ENCODE measurements at regions not wholly inside any gene's neighbourhood (a gene's known extent, or its start where the extent isn't known, plus 50 kb on each side); places are given as distances from the start of the nearest gene placed in this dataset.

DNA sequence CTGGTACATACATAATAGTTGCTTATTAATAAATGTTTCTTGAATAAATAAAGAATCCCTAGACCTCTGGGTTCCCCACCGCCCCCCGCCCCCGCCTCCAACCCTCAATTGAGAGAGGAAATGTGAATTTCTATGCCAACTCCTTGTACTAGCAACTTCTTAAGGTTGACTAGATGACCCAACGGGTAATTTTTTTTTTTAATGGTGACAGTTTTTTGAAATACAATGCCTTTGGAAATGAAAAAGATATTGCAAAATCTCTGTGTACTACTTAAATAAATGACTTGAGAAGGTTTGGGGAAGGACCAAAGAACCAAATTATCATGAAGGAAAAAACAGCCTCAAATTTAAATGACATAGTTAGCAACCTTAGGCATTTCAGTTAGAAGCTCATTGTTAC is 640.3 kb downstream of the TBC1D4 start:
- Histone ChIP-seq H3K4me2 (no peak overlapping the region), H3K27ac (ENCODE audit: low read depth) (no peak overlapping the region), H3K9me2 (ENCODE audit: insufficient read depth) (peaks cover 17% of the 10 kb centered on the region; the same call in 1 of the 2 replicates), H3K4me1 (ENCODE audit: insufficient read depth) (no peaks in the 10 kb centered on the region), H3F3A (replicated peaks; ENCODE audit: low read depth) (no peaks in the 10 kb centered on the region), H3K36me3 (ENCODE audit: insufficient read depth) (no peaks in the 10 kb centered on the region), H3K27me3 (ENCODE audit: insufficient read depth) (no peaks in the 10 kb centered on the region), H3K79me2 (replicated peaks; ENCODE audit: insufficient read depth) (no peaks in the 10 kb centered on the region), H4K20me1 (replicated peaks; ENCODE audit: insufficient read depth) (no peaks in the 10 kb centered on the region), H3K4me3 (no peak overlapping the region), H2AFZ (no peak overlapping the region)
- Mint-ChIP-seq H3K4me1 (no peaks in the 10 kb centered on the region), H3K27me3 (ENCODE audit: insufficient read depth, low read depth, poor library complexity) (peaks cover 3% of the 10 kb centered on the region), H3K4me3 (no peak overlapping the region), H3K36me3 (ENCODE audit: low read depth) (no peaks in the 10 kb centered on the region), H3K9me3 (no peaks in the 10 kb centered on the region), H3K27ac (no peak overlapping the region)
- TF ChIP-seq, protein P1, sequence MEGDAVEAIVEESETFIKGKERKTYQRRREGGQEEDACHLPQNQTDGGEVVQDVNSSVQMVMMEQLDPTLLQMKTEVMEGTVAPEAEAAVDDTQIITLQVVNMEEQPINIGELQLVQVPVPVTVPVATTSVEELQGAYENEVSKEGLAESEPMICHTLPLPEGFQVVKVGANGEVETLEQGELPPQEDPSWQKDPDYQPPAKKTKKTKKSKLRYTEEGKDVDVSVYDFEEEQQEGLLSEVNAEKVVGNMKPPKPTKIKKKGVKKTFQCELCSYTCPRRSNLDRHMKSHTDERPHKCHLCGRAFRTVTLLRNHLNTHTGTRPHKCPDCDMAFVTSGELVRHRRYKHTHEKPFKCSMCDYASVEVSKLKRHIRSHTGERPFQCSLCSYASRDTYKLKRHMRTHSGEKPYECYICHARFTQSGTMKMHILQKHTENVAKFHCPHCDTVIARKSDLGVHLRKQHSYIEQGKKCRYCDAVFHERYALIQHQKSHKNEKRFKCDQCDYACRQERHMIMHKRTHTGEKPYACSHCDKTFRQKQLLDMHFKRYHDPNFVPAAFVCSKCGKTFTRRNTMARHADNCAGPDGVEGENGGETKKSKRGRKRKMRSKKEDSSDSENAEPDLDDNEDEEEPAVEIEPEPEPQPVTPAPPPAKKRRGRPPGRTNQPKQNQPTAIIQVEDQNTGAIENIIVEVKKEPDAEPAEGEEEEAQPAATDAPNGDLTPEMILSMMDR (conservative IDR thresholded peaks at IDR 0.05; ENCODE audit: low read depth in 2 of 2): no peak
- TF ChIP-seq, protein P2, sequence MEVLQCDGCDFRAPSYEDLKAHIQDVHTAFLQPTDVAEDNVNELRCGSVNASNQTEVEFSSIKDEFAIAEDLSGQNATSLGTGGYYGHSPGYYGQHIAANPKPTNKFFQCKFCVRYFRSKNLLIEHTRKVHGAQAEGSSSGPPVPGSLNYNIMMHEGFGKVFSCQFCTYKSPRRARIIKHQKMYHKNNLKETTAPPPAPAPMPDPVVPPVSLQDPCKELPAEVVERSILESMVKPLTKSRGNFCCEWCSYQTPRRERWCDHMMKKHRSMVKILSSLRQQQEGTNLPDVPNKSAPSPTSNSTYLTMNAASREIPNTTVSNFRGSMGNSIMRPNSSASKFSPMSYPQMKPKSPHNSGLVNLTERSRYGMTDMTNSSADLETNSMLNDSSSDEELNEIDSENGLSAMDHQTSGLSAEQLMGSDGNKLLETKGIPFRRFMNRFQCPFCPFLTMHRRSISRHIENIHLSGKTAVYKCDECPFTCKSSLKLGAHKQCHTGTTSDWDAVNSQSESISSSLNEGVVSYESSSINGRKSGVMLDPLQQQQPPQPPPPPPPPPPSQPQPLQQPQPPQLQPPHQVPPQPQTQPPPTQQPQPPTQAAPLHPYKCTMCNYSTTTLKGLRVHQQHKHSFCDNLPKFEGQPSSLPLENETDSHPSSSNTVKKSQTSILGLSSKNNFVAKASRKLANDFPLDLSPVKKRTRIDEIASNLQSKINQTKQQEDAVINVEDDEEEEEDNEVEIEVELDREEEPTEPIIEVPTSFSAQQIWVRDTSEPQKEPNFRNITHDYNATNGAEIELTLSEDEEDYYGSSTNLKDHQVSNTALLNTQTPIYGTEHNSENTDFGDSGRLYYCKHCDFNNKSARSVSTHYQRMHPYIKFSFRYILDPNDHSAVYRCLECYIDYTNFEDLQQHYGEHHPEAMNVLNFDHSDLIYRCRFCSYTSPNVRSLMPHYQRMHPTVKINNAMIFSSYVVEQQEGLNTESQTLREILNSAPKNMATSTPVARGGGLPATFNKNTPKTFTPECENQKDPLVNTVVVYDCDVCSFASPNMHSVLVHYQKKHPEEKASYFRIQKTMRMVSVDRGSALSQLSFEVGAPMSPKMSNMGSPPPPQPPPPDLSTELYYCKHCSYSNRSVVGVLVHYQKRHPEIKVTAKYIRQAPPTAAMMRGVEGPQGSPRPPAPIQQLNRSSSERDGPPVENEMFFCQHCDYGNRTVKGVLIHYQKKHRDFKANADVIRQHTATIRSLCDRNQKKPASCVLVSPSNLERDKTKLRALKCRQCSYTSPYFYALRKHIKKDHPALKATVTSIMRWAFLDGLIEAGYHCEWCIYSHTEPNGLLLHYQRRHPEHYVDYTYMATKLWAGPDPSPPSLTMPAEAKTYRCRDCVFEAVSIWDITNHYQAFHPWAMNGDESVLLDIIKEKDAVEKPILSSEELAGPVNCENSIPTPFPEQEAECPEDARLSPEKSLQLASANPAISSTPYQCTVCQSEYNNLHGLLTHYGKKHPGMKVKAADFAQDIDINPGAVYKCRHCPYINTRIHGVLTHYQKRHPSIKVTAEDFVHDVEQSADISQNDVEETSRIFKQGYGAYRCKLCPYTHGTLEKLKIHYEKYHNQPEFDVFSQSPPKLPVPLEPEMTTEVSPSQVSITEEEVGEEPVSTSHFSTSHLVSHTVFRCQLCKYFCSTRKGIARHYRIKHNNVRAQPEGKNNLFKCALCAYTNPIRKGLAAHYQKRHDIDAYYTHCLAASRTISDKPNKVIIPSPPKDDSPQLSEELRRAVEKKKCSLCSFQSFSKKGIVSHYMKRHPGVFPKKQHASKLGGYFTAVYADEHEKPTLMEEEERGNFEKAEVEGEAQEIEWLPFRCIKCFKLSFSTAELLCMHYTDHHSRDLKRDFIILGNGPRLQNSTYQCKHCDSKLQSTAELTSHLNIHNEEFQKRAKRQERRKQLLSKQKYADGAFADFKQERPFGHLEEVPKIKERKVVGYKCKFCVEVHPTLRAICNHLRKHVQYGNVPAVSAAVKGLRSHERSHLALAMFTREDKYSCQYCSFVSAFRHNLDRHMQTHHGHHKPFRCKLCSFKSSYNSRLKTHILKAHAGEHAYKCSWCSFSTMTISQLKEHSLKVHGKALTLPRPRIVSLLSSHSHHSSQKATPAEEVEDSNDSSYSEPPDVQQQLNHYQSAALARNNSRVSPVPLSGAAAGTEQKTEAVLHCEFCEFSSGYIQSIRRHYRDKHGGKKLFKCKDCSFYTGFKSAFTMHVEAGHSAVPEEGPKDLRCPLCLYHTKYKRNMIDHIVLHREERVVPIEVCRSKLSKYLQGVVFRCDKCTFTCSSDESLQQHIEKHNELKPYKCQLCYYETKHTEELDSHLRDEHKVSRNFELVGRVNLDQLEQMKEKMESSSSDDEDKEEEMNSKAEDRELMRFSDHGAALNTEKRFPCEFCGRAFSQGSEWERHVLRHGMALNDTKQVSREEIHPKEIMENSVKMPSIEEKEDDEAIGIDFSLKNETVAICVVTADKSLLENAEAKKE (CRISPR knock-in tag; IDR thresholded peaks at IDR 0.05): no peak
- TF ChIP-seq STAT1 (IDR thresholded peaks at IDR 0.05; ENCODE audit: unreplicated experiment) (no peak), ZNF331 (CRISPR knock-in tag; IDR thresholded peaks at IDR 0.05; ENCODE audit: low read depth) (no peak)
- TF ChIP-seq, protein P3, sequence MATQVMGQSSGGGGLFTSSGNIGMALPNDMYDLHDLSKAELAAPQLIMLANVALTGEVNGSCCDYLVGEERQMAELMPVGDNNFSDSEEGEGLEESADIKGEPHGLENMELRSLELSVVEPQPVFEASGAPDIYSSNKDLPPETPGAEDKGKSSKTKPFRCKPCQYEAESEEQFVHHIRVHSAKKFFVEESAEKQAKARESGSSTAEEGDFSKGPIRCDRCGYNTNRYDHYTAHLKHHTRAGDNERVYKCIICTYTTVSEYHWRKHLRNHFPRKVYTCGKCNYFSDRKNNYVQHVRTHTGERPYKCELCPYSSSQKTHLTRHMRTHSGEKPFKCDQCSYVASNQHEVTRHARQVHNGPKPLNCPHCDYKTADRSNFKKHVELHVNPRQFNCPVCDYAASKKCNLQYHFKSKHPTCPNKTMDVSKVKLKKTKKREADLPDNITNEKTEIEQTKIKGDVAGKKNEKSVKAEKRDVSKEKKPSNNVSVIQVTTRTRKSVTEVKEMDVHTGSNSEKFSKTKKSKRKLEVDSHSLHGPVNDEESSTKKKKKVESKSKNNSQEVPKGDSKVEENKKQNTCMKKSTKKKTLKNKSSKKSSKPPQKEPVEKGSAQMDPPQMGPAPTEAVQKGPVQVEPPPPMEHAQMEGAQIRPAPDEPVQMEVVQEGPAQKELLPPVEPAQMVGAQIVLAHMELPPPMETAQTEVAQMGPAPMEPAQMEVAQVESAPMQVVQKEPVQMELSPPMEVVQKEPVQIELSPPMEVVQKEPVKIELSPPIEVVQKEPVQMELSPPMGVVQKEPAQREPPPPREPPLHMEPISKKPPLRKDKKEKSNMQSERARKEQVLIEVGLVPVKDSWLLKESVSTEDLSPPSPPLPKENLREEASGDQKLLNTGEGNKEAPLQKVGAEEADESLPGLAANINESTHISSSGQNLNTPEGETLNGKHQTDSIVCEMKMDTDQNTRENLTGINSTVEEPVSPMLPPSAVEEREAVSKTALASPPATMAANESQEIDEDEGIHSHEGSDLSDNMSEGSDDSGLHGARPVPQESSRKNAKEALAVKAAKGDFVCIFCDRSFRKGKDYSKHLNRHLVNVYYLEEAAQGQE (IDR thresholded peaks at IDR 0.05; ENCODE audit: unreplicated experiment): no peak
- no peak for ATAC-seq
- DNase-seq (ENCODE audit: low spot score): no peak
